NCI-H2171 (cell line): ENCODE measurements at regions not wholly inside any gene's neighbourhood (a gene's known extent, or its start where the extent isn't known, plus 50 kb on each side); places are given as distances from the start of the nearest gene placed in this dataset.

ENCODE experiments used
- DNase-seq: peaks from one replicate; lab custom pipeline; 2025; lab: John Stamatoyannopoulos, UW

DNA sequence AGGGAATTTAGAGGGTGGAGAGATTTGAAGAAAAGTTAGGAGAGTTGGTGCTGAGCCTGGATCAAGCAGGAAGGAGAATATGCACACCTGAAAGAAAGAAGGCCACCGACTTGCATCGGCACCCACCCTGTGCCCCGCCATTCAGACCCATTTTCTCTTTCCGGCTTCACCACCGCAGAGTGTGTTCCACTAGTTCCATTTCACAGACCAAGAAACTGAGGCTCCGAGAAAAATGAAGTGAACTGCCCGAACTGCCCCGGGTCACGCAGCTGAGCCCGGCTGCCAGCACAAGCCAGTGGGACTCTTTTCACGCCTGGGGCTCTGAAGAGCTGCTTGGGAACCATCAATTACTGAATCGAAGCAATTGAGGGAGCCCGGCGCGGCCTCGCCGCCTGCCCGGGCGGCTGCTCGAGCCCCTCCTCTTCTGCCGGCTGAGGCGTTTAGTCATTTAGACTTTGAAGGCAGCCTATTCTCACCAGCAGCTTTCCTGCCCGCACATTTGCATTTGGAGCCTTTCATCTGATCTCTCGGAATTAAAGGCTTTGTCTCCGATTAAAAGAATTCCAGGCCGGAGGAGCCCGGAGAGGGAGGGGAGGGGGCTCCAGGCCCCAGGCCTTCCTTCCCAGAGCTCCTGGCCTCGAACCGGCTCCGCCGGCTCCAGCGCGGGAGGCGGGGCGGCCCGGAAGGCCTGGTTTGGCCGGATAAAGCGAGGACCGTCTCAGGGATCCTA is 140.2 kb upstream of the PJA1 start:
- no peak for DNase-seq

DNA sequence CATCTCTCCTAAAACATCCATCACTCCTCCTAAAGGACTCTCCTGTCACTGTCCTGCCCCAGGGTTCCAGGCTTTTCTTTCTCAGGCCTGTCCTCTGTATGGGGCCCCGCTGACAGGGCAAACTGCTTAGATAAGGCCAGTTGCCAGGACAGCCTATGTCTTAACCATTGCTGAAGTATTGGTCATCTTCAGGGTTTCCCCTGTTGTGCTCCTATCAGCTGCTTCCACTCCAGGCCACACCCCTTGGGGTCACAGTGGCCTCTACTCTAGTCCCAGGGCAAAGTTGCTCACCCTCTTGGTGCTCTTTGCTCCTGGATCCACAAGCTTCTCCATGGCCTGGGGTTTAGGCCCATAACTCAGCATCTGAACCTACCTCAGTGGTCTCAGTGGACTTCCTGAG is 138.0 kb upstream of the PJA1 start:
- no peak for DNase-seq

DNA sequence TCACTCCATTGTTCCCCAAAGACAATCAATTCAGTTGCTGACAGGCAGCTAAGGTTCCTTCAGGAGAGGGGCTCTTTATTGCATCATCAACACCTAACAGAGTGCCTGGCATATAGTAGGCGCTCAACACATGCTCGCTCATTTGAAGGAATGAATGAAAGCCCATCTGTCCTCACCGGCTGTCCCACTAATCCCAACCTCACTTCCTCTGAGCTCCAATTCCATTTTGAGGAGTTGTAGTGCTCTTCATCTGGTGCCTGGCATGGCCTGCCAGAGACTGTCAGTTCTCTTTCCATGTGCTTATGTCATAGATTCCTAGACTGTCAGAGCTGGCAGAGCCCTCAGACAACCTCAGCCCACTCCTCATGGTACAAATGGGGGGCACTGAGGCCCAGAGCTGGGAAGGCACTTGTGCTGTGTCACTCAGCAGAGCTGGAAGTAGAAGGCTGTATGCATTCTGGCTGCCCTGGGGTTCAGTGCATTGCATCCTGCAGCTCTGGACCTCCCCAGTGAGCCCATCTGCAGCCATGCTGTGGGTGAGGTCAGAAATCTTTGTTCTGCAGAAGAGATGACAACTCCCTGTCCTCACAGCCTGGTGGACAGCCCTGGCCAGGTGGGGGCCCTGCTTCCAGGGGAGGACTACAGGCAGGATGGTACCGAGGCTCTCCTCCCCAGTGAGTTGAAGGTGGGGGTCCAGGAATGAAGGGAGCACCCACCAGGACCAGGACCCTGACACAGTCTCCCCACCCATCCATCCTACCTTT is 134.9 kb upstream of the PJA1 start:
- DNase-seq, result no peak

DNA sequence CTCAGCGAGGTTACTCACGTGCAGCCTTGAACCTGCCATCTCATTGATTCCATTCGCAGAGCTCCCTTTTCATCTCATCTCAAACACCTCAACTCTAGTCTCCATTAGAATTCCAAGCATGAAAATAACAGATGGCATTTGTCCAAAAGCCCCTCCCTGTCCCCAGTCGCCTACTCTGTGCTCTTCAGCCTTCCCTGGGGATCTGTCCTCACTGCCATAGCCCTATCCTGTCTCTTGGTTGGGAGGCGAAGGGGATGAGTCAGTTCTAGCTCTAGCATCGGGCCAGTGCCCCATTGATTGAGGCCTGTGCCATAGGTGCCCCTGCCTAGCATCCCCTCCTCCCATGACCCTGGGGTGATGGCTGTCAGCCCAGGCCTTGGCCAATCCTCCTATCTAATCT is 134.0 kb upstream of the PJA1 start:
- no peak for DNase-seq

DNA sequence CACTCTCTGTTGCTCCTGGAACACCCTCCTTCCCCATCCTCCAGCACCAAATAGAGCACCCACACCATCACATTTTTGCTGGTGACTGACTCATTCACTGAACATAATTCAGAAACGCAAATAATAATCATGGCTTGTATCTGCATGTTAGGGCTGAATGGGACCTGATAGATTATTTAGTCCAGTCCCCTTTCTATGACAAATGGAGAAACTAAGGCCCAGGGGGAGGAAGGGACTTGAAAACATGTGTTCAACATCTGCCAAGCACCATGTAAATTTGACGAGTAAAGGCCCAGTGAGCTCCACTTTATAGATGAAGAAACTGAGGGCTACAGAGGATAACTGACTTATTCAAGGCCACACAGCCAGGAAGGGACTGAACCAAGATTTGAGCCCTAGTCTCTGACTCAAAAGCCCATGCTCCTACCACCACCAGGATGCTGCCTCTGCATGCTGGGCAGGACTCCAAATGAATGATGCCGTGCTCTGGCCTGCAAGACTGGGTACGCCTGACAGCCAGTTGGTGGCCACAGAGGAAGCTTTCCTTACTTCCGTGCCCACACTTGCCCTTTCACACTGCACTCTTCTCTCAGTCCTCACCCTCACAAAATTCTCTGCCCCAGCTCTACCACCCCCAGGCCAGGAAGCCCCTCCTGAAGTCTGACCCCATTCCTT is 133.3 kb upstream of the PJA1 start:
- no peak for DNase-seq

DNA sequence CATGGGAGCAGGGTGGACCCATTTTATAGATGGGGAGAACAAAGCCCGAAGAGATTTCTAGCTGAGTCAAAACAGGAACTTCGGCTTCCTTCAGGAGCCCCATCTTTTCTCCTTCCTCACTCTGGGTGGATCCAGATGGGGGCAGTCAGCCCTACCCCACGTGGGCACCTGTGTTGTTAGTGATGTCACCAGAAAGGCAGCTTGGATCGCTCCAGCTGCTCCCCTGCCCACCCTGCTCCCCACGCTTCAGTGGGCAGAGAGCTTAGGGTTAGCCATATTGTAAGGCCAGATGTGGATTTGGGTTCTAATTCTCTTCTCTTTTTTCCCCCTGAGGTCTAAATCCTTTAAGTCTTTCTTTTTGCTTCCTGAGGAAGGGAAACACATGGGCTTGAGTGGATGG is 132.3 kb upstream of the PJA1 start:
- DNase-seq, result no peak

DNA sequence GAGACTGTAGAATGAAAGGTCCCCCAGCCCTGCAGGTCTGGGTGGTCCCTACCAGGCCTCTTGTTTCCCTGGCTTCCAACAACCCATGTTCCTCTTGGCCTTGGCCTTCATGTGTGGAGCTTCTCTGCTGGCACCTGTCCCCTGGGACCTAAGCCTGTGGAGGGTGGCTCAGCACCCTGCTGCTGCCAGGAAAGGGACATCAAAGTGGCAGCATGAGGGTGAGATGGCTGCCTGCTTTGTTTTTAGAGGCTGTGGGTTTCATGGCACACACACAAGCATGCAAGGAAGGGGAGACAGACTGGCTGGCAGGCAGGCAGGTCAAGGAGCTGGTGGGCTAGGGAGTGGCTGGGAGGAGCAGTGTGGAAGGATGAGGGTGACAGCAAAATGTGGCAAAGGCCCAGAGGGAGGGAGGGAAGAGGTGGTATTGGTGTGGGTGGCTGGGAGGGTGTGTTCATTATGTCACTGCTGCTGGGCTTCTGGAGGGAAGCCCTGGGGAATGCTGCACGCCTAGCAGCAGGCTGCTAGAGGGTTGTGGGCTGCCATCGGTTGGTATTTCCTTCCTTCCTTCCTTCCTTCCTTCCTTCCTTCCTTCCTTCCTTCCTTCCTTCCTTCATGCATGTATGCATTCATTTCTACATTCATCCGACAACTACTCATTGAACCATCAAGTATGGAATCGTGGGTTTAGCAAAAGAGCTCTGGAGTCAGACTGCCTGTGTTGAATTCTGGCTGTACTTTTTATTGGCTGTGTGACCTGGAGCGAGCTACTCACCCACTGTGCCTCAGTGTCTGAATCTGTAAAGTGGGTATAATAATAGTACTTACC is 128.7 kb upstream of the PJA1 start:
- DNase-seq, result no peak

DNA sequence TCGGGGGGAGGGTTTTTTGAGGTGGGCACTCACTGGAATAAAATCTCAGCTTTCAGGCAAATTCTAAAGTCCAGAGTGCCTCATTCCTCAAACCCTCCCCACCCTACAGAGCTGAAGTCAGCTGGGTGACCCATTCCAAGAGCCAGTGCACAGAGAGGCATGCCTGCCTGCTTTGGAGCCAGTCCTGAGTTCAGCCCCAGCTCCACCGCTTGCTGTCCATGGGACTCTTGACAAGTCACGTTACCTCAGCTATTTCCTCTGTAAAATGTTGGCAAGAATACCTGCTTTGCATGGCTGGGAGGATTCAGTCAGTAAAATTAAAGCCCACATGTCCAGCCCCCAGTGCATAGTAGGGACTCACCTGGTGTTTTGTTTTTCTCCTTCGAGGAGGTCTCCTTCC is 125.9 kb upstream of the PJA1 start:
- DNase-seq, result no peak

DNA sequence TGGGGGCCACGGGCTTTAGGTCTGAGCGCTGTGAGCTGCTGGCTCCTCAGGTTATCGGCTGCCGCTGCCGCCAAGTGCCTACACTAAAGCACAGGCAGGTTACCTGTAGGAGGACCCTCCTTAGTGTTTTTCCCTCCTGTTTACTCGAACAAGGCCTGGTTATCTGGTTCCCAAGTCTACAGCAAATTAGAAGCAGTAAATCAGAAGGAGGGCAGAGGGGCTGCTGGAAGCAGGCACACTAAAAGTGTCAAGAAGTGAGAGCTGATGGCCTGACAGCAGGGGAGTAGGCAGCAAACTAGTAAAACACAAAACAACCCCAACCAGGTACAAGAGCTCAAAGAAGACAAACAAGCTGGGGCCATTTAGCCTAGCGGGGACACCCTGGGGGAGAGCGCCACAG is 125.0 kb upstream of the PJA1 start:
- DNase-seq, result no peak

DNA sequence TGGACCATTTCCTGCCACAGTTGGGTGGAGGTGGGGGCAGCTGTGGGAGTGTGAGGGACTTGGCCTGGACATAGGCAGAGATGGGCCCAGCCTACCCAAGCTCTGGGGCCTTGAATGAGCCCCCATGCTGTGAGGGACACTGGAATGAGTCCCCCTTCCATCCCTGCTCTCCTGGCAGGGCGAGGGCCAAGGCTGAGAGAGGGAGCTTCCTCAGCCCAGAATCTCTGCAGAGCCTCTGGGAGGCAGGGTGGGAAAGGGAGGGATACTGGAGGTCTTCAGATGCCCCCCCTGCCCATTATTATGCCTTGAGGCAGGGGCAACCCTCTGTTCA is 124.5 kb upstream of the PJA1 start:
- no peak for DNase-seq

DNA sequence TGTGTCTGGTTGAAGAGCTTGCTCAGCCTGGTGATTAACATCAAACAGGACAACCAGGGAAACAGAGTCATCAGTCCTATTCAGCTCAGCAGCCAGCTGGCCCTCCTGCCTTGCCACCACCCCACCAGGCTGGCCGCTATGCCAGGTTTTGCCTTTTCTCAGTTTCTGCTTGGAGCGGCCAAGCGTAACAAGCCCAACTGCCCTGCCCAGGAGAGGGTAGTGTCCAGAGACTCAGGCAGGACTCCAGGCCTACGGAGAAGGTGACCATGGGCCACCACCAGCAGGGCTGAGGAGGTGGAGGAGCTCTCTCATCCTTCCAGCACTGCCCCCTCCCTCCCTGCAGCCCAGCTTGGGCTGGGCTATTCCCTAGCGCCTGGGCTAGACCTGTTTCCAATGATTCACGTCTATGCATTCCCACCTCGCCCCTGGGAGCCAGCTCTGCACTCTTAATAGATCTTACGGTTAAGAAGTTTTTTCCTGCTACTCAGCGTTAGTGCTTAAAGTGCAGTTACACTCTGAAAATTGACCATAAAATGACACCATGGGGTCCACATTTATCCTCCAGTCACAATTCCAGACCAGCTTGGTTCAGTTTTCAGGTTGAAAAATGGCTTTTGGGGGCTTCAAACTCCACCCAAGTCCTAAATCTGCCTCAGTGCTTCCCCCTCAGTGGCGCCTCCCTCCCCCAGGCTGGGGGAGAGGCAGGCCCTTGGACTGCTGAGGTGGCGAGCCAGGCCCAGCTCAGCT is 124.0 kb upstream of the PJA1 start:
- DNase-seq, result no peak

DNA sequence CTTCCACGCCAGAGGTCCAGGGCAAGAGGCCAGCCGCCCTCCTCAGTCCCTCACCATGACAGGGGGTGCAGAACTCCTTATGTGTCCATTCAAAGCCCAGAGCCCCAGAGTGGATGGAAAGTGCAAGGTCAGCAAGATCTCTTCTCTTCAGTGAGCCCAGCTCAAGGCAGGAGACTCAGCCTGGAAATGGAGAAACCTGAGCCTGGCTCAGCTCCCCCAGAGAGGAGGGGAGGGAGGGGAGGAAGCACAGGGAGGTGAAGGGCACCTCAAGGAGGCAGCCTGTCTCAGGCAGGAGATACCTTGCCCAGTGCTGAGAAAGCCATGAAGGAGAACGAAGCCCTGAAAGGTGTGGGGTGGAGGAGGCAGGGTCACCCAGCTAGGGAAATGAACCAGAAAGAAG is 121.8 kb upstream of the PJA1 start:
- DNase-seq, result no peak

DNA sequence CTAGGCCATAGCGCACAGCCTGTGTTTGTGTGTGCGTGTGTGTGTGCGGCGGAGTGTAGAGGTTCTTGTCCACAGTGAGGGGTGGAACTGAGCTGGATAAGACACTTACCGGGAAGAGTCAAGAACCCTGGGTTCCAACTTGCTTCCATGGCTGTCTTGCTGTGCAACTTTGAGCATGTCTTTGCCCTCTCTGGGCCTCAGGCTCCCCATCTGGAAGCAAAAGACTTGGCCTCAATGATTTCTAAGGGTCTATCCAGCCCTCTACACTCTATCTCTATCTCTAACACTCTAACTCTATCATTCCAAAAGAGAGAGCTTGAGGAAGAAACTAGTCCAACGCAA is 121.3 kb upstream of the PJA1 start:
- no peak for DNase-seq

DNA sequence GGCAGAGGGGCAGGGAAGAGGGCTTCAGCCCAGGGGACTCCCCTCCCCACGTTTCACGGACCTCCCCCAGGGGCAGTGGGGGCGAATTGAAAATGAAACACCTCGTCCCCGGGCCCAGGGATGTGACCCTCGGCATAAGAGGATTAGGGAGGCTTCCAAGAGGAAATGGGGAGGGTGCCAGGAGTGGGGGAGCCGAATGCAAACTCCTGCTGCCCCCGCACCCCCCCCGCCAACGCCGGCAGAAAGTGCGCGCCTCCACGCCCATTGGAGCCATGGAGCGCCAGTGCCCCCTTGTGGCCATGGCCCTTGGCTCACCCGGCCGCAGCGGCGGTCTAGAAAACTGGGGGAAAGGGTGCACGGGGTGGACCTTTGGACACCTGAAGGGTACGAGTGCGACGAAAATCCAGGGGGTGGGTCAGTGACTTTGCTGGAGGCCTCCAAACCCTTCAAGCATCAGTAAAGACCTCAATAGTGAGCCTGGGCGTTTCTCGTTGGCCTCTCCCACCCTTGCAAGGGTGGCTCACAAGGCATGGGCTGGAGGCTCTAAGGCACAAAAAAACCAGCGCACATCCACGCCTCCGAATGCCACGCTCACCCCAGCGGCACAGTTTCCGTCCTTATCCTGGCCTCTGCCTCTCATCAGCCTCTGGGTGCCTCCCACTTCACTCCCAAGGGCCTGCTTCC is 120.8 kb upstream of the PJA1 start:
- peak; percentile 41 for DNase-seq

DNA sequence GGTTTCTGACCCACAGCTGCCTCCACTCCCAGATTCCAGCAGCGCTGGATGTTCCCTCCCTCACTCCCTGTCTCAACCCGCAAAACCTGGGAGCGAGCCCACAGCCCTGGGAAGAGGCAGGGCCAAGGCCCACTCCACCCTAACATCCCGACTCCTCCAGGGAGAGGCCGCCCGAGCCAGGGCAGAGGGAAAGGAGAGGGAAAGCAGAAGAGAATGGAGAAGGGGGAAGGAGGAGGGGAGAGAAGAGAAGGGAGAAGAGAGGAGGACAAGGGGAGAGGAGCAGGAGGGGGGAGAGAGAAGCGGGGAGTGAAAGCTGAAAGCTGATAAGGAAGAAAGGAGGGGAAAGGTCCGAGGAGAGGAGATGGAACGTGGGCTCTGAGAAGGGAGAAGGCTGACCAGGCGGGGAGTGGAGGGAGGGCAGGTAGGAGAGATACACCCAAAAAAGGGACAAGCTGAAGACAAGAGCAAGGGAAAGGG is 120.2 kb upstream of the PJA1 start:
- no peak for DNase-seq

DNA sequence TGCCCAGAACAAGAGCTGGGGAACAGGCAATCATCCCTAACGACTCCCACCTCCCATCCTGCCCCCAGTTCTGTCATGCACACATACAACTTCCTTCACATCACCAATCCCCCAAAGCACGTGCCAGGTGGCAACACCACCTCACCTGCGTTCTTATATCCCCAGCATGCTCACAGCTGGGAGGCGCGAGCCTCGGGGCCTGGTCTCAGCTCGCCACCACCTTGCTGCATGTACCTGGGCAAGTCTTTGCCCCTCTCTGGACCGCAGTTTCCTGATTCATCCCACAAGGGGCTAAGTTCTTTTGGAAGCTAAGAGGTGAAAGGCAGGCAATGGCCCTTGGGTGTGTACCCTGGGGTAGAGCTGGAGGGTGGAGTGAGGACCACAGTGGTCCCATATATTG is 119.2 kb upstream of the PJA1 start:
- DNase-seq, result no peak

DNA sequence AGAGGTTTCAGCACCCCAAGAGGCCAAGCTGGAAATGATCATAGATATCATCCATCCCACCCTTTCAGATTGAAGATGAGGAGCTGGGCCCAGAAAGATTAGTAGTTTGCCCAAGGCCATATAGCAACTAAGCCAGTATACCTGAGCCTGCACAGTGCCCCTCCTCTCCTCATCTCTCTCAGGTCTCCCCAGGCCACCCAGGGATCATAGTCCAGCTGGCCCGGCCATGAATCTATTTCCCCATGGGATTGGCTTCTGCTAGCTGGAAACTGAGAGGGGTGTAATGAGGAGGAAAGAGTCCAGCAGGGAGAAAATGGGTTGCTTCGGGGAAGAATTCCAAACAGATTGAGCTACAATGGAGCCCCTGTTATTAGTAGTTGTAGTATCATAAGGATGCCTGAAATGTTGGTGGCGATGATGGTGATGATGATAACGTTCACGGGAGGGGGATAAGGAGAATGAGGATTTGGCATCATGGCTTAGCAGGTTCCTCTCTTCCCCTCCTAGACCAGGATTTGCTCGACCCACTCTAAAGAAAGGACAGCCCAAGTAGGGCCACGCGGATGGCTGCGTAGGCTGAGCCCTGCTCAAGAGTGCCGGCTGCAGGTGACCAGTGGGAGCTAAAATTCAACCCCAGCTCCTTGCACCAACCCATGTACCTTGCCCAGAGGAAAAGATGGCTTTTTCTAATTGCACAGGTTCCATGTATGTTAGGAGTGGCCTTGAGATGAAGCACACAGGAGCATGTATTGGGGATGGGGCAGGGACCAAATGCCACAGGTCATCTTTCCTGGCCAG is 117.8 kb upstream of the PJA1 start:
- no peak for DNase-seq

DNA sequence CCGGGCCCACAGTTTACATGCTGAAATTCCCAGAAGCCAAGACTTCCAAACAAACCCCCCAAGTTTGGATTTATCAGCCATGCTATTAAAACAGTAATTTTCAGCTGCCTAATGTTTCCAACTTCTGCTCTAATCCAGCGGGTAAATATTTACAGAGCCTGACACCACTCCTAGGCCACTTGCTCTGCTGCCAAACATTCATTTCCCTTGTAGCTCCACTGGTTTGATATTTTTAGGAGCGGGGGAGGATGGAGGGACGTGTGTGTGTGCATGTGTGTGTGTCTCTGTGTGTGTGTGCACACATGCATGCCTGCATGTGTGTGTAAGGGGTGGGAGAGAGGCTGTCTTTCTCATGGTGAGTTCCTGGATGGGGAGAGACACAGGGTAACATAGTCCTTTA is 115.7 kb upstream of the PJA1 start:
- DNase-seq, result no peak

DNA sequence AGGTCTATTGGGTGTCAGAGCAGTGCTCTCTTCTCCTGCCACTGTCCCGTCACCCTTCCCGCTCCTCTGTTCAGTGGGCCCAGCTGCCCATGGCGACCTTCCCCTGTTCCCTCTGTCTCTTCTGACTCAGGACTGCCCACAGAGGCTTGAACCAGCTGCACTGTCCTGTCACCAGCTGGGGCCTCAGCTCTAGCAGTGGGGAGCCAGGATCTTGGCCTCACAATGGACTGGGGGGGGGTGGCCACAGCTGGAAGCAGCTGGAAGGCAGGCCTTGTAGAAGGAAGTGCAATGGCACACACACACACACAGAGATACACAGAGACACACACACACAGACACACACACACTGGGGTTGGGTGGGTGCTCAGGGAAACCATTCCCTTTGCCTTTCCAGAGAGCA is 114.0 kb upstream of the PJA1 start:
- DNase-seq, result no peak

DNA sequence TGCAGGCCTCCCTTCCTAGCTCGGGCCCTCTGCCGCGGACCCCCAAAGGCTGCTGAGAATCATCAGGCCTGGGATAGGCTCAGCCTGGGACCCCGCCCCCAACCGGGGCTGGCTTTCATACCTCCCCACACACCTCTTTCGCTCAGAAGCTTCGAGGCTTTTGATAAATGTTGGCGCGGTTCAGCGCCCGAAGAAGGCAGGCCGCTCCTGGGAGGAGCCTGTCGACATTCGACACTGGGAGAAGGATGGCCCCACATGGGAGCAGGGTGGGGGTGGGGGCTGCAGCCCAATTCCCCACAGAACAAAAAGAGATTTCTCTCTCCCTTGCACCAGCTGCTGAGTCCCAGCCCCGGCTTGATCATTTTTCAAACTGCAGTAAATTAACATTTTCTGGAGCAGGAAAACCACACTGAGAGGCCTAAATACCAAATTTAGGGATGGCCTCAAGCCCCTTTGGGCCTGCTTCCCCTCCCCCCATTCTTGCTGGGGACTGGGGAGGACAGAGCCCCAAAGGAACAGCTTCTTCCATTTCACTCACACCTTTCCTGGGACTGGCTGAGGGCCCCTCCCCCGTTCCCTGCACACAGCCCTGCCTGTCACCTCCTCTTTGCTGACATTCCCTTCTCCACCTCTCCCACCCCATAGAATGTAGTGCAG is 112.9 kb upstream of the PJA1 start:
- DNase-seq, result peak; percentile 14
